RWPE2 (cell line): ENCODE measurements at regions not wholly inside any gene's neighbourhood (a gene's known extent, or its start where the extent isn't known, plus 50 kb on each side); places are given as distances from the start of the nearest gene placed in this dataset.

Experiments
- ATAC-seq: fragments of 200-7000 bp; cut with Tn5 transposase; 3 replicates; pipeline ENCODE4 v1.9.1; 2021; ENCODE audit warnings: low read depth
- DNase-seq: peaks from one replicate; pipeline ENCODE4 v3.0.0-alpha.2; 2020; ENCODE audit warnings: low spot score
- H3K27ac ChIP-seq: fragments of 450-650 bp; 2 replicates; pipeline ENCODE4 v1.5.1; 2017; ENCODE audit warnings: mild to moderate bottlenecking; ENCODE audit not compliant: poor library complexity, severe bottlenecking
- H3K27me3 ChIP-seq: fragments of 250-450 bp; sonication (Bioruptor Pico); 2 replicates; pipeline ENCODE4 v1.5.1; 2021; ENCODE audit warnings: mild to moderate bottlenecking, moderate library complexity; ENCODE audit not compliant: insufficient read depth, poor library complexity, severe bottlenecking
- H3K36me3 ChIP-seq: fragments of 250-450 bp; sonication (Bioruptor Pico); 2 replicates; pipeline ENCODE4 v1.5.1; 2020; ENCODE audit warnings: low read depth, mild to moderate bottlenecking, moderate library complexity
- H3K4me1 ChIP-seq: fragments of 250-450 bp; sonication (Bioruptor Pico); 2 replicates; pipeline ENCODE4 v1.5.1; 2021; ENCODE audit warnings: mild to moderate bottlenecking, moderate library complexity; ENCODE audit not compliant: insufficient read depth, poor library complexity, severe bottlenecking
- H3K4me3 ChIP-seq: fragments of 250-450 bp; sonication (Bioruptor Pico); 2 replicates; pipeline ENCODE4 v1.5.1; 2021; ENCODE audit warnings: mild to moderate bottlenecking, moderate library complexity; ENCODE audit not compliant: severe bottlenecking
- H3K9me3 ChIP-seq: fragments of 250-450 bp; sonication (Bioruptor Pico); 2 replicates; pipeline ENCODE4 v1.5.1; 2021; ENCODE audit warnings: mild to moderate bottlenecking, moderate library complexity; ENCODE audit not compliant: severe bottlenecking
- TF ChIP-seq, protein P1 (sequence below): fragments of 450-650 bp; IDR thresholded peaks from one replicate; pipeline ENCODE4 v1.5.1; 2017; ENCODE audit warnings: mild to moderate bottlenecking, moderate library complexity; ENCODE audit not compliant: poor library complexity, severe bottlenecking

DNA sequence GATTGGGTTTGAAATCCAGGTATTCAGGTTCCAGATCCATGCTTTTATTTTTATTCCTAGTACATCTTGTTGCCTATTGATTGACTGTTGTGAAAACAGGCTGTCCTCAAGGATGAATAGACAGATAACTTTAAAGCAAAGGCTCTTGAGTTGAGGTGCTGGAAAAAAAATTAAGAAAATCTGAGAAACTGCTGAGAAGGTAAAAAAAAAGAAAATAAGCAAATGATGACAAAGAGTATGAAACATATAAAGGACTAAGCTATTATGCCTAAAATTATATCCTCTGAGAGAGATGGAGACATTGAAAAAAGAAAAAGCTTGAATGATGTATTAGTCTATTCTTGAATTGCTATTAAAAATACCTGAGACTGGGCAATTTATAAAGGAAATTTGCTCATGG, 392.3 kb upstream of the RGS17 start:
- Histone ChIP-seq H3K4me1 (no peaks in the 10 kb centered on the region), H3K4me3 (no peak overlapping the region), H3K27ac (no peak overlapping the region), H3K27me3 (no peaks in the 10 kb centered on the region), H3K9me3 (no peaks in the 10 kb centered on the region), H3K36me3 (no peaks in the 10 kb centered on the region)
- DNase-seq: no peak
- no peak for ATAC-seq
- TF ChIP-seq, protein P1, sequence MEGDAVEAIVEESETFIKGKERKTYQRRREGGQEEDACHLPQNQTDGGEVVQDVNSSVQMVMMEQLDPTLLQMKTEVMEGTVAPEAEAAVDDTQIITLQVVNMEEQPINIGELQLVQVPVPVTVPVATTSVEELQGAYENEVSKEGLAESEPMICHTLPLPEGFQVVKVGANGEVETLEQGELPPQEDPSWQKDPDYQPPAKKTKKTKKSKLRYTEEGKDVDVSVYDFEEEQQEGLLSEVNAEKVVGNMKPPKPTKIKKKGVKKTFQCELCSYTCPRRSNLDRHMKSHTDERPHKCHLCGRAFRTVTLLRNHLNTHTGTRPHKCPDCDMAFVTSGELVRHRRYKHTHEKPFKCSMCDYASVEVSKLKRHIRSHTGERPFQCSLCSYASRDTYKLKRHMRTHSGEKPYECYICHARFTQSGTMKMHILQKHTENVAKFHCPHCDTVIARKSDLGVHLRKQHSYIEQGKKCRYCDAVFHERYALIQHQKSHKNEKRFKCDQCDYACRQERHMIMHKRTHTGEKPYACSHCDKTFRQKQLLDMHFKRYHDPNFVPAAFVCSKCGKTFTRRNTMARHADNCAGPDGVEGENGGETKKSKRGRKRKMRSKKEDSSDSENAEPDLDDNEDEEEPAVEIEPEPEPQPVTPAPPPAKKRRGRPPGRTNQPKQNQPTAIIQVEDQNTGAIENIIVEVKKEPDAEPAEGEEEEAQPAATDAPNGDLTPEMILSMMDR: no peak

DNA sequence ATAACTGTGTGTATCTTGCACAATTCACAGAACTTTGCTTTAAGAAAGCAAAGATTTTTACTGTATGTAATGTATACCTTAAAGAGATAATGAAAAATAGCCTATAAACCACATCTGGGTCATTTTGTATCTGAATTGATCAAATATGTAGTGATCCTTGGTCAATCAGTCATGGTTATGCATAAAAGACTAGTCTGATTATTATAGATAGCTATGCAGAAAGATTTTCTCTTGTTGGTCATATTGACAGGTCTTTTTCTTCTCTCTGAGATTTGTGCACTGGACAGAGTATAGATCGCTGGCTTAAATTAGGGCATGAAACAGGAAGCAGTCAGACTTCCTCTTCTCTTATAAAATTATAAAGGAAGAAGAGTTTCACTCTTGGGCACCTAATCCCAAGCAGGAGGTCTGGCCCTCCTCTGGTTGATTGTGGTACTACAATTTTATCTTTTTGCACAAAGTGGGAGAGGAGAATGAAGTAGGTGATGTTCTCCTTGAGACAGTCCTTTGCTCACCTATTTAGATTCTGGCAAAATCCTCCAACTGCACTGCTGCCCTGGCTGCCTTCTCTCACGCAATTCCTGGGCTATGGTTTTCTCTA, 380.9 kb upstream of the RGS17 start:
- Histone ChIP-seq H3K4me1 (no peaks in the 10 kb centered on the region), H3K36me3 (no peaks in the 10 kb centered on the region), H3K4me3 (no peak overlapping the region), H3K27me3 (no peaks in the 10 kb centered on the region), H3K27ac (no peak overlapping the region), H3K9me3 (no peaks in the 10 kb centered on the region)
- TF ChIP-seq, protein P1: peak; percentile 73
- ATAC-seq (peak; percentile 61; the same call in 2 of the 3 replicates), DNase-seq (no peak)

DNA sequence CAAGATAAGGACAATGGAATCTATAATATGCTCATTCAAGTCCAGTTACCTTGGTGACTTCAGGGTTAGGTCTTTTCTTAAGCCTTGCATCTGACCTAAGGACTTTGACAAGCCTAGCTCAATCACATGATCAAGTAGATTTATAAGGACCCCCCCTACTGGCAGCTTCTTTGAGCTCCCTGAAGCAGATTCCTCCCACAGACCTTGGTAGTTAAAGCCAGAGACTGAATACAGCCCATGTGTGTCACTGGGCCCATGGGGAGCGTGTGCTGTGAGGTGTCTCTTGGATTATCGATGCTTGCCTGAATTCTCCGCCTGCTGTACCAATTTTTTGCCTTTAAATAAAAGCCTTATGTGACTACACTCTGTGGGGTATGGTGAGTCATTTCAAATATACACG, 372.7 kb upstream of the RGS17 start:
- no peaks in the 10 kb centered on the region for H3K27me3 ChIP-seq
- H3K4me3 ChIP-seq: no peak overlapping the region
- DNase-seq (no peak), ATAC-seq (peak; percentile 23; the same call in 1 of the 3 replicates)
- no peaks in the 10 kb centered on the region for H3K9me3 ChIP-seq
- no peak overlapping the region for H3K27ac ChIP-seq
- no peaks in the 10 kb centered on the region for H3K36me3 ChIP-seq
- no peaks in the 10 kb centered on the region for H3K4me1 ChIP-seq
- TF ChIP-seq, protein P1: peak; percentile 7

DNA sequence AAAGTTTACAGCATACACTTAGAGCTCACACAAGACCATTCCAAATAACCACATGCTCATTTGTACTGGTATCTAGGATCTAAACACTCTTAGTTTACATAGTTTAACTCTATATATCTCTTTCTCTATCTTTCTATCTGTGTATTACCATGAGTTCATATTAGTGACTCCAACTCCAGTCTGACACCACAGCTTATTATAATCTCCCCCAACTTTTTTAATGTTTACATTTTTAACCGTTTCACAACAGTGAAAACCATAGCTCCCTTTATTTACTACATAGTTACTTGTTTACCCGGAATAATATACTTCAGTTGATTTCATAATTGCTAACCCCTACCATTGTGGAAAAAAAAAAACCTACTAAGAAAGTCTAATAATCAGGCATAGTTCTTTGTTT, 362.4 kb upstream of the RGS17 start:
- DNase-seq (no peak), ATAC-seq (no peak)
- Histone ChIP-seq H3K4me3 (no peak overlapping the region), H3K4me1 (no peaks in the 10 kb centered on the region), H3K27ac (no peak overlapping the region), H3K9me3 (no peaks in the 10 kb centered on the region), H3K36me3 (no peaks in the 10 kb centered on the region), H3K27me3 (no peaks in the 10 kb centered on the region)
- TF ChIP-seq, protein P1: no peak

DNA sequence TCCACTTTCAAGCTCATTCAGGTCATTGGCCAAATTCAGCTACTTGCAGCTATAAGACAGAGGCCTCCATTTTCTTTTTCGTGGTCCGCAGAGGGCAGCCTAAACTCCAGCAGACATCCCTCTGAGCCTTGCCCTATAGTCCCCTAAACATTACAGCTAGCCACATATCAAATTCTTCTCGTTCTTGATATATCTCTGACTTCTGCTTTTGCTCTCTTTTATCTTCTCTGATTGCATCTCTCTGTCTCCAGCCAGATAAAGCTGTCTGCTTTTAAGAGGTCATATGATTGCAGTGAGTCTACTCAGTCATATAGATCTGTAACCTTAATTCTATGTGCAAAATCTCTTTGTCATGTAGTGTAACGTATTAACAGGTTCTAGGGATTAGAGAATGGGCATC, 358.4 kb upstream of the RGS17 start:
- Histone ChIP-seq H3K27ac (no peak overlapping the region), H3K4me1 (no peaks in the 10 kb centered on the region), H3K4me3 (no peak overlapping the region), H3K27me3 (no peaks in the 10 kb centered on the region), H3K36me3 (no peaks in the 10 kb centered on the region), H3K9me3 (no peaks in the 10 kb centered on the region)
- DNase-seq (no peak), ATAC-seq (no peak)
- TF ChIP-seq, protein P1: no peak
